ENCODE measurements at regions not wholly inside any gene's neighbourhood (a gene's known extent, or its start where the extent isn't known, plus 50 kb on each side); places are given as distances from the start of the nearest gene placed in this dataset.
"Not testable (repeated sequence)": the region's sequence is repeated elsewhere in the genome, so short reads cannot be mapped to it uniquely, and the experiment has no call there.

- DNase-seq (ENCODE audit: low spot score) (no peak), ATAC-seq (no peak)
Measured at GRCh38 chr9:102941868-102942267, 53.3 kb upstream of the CYLC2 start.

- no peak for DNase-seq (ENCODE audit: low spot score)
Measured at GRCh38 chr9:102922526-102922925, 72.6 kb upstream of the CYLC2 start.

GRCh38 chr9:102911185-102911584 lies 83.9 kb upstream of the CYLC2 start:
- no peak for DNase-seq (ENCODE audit: low spot score)
- ATAC-seq, result no peak

More at GRCh38 chr9:102922526-102922925, 72.6 kb upstream of the CYLC2 start:
- ATAC-seq, result no peak

- not testable (repeated sequence) for DNase-seq (ENCODE audit: low spot score); ATAC-seq
Measured at GRCh38 chr9:102905795-102906194, 89.3 kb upstream of the CYLC2 start.

GRCh38 chr9:102892025-102892424 lies 103.1 kb upstream of the CYLC2 start:
- DNase-seq (ENCODE audit: low spot score) (no peak), ATAC-seq (no peak)

- DNase-seq (ENCODE audit: low spot score); ATAC-seq: not testable (repeated sequence)
Measured at GRCh38 chr9:102888747-102889146, 106.4 kb upstream of the CYLC2 start.

- DNase-seq (ENCODE audit: low spot score) (no peak), ATAC-seq (no peak)
Measured at GRCh38 chr9:102875687-102876086, 119.4 kb upstream of the CYLC2 start.

GRCh38 chr9:102867488-102867887 lies 127.6 kb upstream of the CYLC2 start:
- no peak for DNase-seq (ENCODE audit: low spot score)
- no peak for ATAC-seq

- ATAC-seq (no peak), DNase-seq (ENCODE audit: low spot score) (no peak)
Measured at GRCh38 chr9:102862478-102862877, 132.7 kb upstream of the CYLC2 start.

GRCh38 chr9:102855641-102856040 lies 139.5 kb upstream of the CYLC2 start:
- DNase-seq (ENCODE audit: low spot score) (no peak), ATAC-seq (no peak)

- no peak for ATAC-seq
- DNase-seq (ENCODE audit: low spot score), result no peak
Measured at GRCh38 chr9:102845827-102846371, 149.2 kb upstream of the CYLC2 start.

GRCh38 chr9:102844716-102845115 lies 150.4 kb upstream of the CYLC2 start:
- ATAC-seq (no peak), DNase-seq (ENCODE audit: low spot score) (no peak)

- no peak for DNase-seq (ENCODE audit: low spot score)
- ATAC-seq, result peak; percentile 82
Measured at GRCh38 chr9:102842423-102842822, 152.7 kb upstream of the CYLC2 start.

GRCh38 chr9:102841376-102841775 lies 153.8 kb upstream of the CYLC2 start:
- DNase-seq (ENCODE audit: low spot score) (no peak), ATAC-seq (peak; percentile 38)

- DNase-seq (ENCODE audit: low spot score), result no peak
- ATAC-seq, result no peak
Measured at GRCh38 chr9:102840335-102840734, 154.8 kb upstream of the CYLC2 start.

- DNase-seq (ENCODE audit: low spot score) (no peak), ATAC-seq (no peak)
Measured at GRCh38 chr9:102832814-102833213, 162.3 kb upstream of the CYLC2 start.

- no peak for DNase-seq (ENCODE audit: low spot score)
- ATAC-seq, result no peak
Measured at GRCh38 chr9:102796244-102796643, 198.9 kb upstream of the CYLC2 start.

- ATAC-seq, result no peak
- no peak for DNase-seq (ENCODE audit: low spot score)
Measured at GRCh38 chr9:102795532-102795931, 199.6 kb upstream of the CYLC2 start.

GRCh38 chr9:102779356-102779755 lies 215.8 kb upstream of the CYLC2 start:
- ATAC-seq, result no peak
- DNase-seq (ENCODE audit: low spot score), result no peak

GRCh38 chr9:102778746-102779145 lies 216.4 kb upstream of the CYLC2 start:
- DNase-seq (ENCODE audit: low spot score), result no peak
- ATAC-seq, result no peak

- ATAC-seq (no peak), DNase-seq (ENCODE audit: low spot score) (no peak)
Measured at GRCh38 chr9:102770704-102771103, 224.4 kb upstream of the CYLC2 start.

GRCh38 chr9:102769307-102769706 lies 225.8 kb upstream of the CYLC2 start:
- ATAC-seq, result no peak

GRCh38 chr9:102768002-102768401 lies 227.1 kb upstream of the CYLC2 start:
- DNase-seq (ENCODE audit: low spot score) (no peak), ATAC-seq (no peak)

More at GRCh38 chr9:102769307-102769706, 225.8 kb upstream of the CYLC2 start:
- no peak for DNase-seq (ENCODE audit: low spot score)

All from left lobe of liver (tissue), 2 donors.